EL (cell line): ENCODE measurements at regions not wholly inside any gene's neighbourhood (a gene's known extent, or its start where the extent isn't known, plus 50 kb on each side); places are given as distances from the start of the nearest gene placed in this dataset.

Experiments used
- DNase-seq: peaks from one replicate; pipeline ENCODE4 v3.0.0-alpha.2; 2016

DNA sequence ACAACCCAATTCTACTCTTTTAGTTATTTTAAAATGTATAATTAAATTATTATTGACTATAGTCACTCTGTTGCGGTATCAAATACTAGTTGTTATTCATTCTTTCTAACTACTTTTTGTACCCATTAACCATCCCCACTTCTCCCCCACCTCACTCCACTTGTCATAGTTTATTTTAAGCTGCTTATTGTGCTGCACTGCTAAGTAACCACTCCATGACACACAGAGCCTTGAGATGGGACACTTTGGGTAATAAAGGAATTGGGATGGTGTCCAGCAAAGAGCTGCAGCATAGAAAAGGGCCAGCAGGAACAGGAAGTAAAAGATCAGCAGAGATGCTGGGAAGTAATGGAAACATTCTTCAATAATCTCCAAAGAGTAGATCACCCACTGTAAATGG, 123.0 kb downstream of the RPS29 start:
- no peak for DNase-seq

DNA sequence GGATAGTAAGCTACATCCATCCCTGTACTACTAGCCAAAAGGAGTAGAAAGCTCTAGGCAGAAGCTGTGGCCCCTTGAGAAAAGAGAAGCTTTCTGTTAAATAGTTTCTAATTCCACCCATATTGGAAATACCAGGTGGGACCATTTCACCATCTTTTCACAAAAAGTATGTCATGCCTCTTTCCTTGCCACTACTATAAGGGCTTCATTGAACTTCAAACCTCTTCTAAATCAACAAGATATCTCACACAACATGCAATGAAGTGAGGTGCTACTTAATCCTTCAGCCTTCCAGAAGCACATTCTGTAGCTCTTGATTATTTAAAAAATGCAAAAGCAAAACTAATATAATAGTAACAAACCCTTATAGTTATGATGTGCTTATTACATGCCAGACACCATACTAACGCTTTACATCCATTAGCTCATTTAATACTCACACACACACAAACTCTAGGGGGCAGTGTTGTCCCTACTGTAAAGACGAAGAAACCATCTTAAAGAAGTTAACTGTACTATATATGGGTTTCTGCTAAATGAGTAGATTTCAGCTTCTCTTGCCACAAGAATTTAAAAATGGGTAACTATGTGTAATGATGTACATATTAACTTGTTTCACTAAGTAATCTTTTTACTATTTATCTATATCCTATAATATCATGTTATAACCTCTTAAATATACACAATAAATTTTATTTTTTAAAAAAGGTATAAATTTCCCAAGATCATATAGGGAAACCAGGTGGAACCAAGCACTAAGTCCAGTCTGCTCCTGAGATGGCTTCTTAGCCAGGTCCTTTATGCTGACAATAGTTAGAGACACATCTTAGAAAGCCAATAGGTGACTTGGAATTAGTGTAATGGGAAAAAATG, 124.4 kb downstream of the RPS29 start:
- DNase-seq, result peak; percentile 71

DNA sequence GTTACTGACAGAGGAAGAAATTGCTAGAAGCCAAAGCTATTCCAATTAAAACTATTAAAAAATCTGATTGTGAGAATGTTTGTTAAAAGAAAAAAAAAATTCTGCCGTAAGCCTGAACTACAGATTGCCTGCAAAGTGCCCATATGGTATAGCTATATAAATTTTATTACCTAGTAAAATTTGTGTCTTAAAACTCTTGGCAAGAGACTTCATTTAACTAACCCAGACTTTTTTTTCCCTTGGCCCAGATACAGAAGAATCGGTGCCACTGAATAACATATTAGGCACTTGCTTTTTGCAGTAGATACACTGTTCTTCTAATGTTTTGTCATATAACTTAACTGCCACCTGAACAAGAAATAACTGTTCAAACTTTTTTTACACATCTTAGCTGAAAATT, 125.5 kb downstream of the RPS29 start:
- no peak for DNase-seq

DNA sequence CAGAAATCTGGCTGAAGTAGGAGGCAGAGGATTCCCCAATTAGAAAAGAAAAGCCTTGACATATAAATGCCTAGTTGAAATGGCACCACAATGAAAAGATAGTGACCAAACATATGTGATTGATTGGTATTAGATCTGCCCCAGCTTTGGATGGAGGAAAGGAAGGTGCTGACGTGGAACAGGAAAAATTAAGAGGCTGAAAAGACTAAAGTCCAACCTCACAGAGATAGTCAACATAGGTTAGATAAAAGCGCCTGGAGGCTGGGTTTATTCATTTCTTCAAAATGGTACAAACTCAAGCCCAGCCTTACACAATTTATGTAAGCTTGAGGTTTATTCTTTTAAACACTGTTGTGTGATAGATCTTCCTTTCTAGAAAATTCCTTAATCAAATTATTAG, 129.6 kb downstream of the RPS29 start:
- DNase-seq, result no peak

DNA sequence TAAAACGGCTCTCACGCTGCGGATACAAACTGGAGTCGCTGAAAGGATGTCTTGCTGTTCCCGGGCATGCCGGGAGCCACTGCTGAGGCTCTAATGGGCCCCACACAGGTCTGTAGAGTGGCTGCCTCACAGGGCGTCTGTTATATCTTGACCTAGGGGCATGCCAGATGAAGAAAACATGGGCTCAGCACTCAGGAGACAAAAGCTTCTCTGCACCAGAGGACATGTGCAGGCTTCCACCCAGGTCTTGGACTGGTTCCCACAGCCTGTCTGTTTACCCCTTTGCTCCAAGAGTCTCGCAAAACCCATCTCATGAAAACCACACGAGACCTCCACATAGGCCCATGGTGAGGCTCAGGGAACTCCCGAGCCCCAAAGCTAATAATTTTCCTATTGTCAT, 134.2 kb downstream of the RPS29 start:
- DNase-seq, result no peak

DNA sequence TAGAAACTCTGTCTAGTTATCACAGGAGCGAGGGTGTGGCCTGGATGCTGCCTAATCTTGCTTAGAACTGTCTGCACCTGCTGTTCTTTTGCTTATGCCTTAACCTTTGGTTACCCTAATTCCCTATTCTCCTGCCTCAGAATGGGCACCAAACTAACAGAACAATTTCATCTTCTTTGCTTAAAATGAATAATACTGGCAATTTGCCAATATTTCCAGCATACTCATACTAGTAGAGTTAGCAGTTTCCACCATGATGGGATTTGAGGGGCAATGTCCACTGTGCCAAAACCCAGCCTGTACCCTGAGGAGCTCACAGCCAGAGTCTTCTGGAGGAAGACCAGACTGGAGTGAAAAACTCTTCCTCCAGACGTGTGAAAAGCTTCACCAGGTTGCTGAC, 136.4 kb downstream of the RPS29 start:
- no peak for DNase-seq

DNA sequence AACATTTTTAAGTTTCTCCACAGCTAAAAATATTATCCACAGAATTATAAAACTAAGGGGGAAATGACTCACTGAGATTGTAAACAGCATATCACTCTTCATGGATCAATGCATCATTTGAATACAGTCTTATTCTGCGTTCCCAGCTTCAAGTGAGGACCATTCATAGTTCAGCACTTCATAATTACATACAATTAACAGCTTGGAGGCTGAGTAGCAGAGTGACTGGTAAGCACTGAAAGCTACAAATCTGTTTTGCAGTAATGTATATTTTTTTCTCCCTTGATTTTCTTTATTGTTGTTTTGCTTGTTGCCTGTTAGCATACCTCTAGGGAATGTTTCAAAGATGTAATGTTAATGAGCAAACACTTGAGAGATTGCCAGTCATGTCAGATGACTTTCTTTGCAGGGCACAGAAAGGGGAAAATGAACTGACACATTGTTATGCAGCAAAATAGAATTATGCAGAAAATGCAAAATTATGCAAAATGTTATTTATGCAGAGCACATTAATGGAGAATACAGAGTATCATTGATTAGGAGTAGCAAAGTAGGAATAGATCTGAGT, 138.6 kb downstream of the RPS29 start:
- DNase-seq, result no peak

DNA sequence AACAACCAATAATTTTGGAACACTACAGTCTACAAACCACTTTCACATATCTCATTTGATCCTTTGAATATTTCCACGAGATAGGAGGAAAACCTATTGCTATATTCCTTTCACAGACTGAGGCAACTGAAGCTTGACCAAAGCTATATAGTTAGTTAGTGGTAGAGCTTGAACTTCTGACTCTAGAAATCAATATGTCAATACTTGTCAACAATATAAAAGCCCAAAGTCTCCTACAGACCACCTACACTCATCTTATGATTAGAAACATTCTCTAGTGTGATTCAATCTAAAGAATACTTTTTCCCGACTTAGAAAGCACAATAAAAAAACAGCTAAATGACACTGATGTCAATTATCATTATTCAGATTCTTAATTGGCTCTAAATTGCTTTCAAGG, 139.4 kb downstream of the RPS29 start:
- DNase-seq, result no peak

DNA sequence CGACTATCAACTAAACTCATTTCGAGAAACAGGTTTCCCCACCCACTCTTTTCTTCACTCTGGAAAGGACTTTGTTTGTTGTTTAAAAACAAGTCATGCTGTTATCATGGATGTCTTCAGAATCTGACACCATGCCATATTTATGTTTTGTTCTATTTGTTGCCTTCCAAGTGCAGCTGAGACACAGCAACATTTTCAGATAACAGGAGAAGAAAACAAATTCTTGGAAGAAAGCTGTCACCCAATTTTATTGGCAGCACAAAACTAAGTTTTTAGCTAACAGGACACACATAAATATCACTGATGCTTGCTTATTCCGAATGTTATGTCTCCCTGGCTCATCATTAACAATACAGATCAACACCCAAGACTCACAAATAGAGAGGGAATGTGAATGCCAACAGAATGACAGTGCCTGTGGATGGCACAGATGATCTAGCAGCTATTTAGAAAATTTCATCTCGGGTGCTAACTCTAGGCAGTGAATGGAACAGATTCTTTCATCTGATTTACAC, 147.9 kb downstream of the RPS29 start:
- no peak for DNase-seq

DNA sequence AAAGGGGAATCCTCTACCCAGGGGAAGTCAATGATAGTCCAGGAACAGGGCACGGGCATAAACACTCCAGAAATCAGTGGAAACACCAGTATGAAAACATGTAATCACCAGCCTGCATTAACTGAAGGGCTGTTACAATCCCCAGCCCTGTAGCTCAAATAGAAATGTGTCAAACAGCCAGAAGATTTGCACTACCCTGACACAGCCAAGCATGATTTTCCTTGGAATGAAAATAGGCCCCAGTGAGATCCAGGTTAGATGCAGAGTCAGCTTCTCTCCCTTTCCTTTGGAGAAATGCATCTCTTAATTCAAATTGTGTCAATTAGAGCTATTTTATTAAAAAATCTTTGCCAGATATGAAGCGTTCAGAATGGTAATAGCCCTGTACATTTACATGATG, 158.1 kb downstream of the RPS29 start:
- no peak for DNase-seq

DNA sequence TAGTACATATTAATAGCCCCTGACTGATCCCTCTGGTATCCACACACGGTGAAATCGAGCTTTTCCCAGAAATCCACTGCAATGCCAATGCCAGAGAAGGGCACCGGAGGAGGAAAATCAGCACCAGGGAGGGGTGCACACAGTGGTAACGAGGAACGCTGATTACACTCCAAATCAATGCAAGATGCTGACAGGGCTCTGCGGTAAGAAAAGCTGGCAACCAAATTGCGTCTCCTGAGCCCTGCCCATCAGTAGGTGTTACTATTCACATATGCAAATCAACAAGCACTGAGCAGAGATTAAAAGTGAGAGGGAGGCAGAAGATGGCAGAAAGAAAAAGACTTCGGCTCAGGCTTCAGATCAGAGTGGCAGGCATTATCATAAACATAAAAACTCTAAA, 159.1 kb downstream of the RPS29 start:
- DNase-seq, result no peak

DNA sequence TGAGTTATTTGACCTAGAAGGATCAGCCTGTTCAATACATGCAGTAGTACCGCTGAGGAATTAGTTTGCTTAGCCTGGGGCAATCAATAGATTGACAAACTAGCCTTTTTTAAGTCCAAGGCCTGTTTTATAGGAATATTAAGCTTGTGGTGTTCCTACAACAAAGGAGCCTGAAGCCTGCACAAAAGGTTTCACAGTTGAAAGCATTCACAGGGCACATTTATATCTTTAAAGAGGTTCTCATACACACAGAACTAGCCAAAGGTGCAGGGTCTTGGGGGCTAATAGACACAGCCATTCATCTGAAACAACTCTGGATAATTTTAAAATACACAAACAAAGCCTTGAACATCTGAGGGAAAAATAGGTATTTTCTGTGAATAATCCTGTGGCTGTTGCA, 160.3 kb downstream of the RPS29 start:
- DNase-seq, result no peak

DNA sequence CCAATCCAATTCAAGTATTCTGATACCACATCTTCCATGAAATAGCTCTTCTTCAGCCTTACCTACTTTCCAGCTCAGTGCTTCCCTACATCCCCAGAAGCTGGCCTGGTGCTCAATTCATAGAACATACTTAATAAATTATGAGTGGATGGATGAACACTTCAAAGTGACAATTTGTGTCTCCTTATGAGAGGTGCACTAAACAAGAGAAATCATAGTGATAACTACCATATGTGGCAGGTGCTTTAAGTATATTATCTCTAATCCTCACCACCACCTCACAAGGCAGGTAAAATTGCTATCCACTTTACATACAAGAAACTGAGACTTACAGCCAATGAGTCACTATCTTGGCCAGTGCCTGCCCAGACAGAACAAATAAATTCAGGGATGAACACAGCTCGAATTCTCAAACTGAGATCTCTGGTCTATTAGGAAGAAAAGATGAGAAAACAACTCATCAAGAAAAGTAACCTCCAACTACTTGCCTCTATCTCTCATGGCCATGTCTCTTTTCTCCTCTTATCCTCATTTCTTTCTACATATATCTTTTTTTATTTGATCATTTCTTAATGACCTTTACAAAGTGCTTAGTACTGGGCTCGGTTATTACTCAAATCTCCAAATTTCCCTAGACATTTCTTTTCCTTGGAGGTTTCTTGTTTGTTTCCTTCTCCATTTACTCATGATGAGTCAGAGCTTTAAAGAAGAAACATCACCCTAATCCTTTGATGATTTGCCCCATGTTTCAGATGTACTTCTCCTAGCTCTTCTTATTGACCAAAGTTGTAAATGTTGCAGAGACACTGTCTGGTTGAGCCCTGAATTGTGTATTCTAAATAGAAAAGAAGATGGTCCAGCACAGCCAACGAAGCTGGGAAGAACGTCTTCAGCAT, 161.5 kb downstream of the RPS29 start:
- no peak for DNase-seq

DNA sequence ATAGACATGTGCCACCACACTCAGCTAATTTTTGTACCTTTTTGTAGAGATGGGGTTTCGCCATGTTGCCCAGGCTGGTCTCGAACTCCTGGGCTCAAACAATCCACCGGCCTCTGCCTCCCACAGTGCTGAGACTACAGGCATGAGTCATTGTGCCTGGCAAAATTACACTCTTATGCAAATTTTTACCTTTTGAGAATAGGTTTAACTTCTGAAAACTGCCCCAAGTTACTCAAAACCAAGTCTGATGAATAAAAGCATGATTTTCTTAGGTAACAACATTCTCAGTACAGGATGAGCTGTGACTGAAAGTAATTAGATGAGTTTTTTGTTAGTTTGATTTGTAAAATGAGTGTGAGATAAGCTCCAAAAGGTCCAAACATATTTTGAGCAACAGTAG, 166.0 kb downstream of the RPS29 start:
- DNase-seq, result no peak

DNA sequence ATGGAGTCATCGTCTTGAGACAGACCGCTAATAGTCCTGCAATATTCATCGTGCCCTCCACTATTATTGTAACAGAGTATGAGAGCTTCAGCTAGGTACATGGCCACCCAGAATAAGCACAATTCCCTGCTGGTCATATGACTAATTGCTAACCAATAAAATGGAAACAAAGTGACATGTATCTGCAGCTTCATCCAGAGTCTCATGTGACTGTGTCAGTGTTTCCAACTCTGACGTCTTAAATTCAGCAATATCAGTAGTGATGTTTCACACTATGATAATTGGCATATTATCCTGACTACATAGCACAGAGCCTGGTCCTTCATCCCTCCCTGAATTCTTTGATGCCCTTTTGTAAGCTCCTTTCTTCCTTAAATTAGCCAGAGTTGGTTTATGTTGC, 167.4 kb downstream of the RPS29 start:
- no peak for DNase-seq

DNA sequence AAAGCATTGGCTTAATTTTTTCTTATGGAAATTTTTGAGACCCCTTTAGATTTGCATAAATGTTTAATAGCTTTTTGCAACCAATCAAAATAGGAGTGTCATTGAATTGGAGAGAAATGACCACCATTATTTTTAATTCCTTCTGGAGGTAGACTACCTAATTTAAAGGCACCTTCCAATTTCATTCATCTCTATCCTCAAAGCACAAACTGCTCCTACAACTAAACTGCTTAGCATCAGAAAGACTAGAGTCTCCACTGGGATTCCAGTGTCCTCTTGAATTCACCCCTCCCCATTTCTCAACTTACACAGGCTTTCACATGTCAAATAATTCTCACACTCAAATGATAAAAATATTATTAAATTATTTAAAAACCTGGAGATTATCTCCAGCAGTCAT, 168.4 kb downstream of the RPS29 start:
- DNase-seq, result no peak

DNA sequence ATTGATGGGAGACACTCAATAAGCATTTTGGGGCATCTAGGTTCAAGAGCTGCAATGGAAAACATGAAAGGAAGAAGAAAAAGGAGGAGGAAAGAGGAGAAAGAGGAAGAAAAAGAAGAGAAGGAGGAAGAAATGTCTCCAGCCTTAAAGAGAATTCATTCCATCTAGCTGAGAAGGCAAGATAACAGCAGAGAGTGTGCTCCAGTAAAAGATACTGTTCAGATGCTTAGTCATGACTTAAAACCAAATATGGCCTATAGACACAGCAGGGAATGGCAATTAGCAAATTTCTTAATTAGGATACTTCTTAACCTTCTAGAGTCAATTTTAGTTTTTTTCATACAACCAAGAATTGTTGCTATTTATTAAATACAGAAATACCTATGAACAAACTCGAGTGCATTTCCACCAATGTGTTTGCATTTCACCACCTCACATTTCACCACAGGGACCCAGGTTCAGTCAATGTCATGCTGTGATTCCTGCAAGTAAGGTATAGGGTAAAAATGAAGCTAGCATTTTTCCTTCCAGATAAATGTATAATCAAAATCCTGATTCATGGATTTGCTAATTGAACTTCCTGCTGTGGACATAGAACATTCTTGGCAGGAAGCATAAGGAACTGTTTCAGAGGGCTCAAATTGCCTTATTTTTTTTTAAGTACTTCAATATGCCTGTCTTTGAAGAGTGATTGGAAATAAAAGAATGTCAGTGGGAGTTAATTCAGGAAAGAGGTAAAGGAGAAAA, 177.8 kb downstream of the RPS29 start:
- no peak for DNase-seq

DNA sequence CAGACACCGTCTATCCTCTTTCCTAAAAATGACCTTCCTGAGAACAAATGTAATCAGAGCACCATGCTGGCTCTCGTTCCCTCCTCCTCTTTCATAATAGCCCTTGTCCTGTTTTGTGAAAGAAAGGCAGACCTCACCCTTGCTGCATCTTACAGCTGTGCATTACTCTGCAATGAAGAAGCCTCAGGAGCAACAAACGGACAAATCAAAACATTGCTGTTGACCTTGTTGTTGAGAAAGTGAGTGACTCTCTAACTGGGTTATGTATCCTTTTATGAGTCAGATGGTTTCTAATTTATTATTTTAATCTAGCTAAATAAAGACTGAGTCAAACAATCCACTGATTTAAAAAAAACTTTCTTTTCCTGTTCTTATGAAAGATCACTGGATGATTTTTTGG, 180.9 kb downstream of the RPS29 start:
- DNase-seq, result peak; percentile 5

DNA sequence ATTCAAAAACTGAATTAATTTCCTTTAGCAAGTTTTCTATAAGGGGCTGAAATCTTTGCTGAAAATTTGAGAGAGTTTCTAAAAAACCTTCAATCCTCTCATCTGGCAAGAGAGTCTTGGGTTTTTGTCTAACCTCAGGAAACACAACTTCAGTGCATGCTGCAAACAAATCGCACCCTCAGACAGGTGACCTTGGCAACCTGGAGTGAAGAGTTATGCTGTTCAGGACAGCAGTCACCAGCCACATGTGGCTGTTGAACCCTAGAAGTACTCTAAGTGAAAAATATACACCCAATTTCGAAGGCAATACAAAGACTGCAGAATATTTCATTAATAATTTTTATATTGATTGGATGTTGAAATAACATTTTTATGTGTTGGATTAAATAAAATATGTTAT, 184.8 kb downstream of the RPS29 start:
- DNase-seq, result no peak

DNA sequence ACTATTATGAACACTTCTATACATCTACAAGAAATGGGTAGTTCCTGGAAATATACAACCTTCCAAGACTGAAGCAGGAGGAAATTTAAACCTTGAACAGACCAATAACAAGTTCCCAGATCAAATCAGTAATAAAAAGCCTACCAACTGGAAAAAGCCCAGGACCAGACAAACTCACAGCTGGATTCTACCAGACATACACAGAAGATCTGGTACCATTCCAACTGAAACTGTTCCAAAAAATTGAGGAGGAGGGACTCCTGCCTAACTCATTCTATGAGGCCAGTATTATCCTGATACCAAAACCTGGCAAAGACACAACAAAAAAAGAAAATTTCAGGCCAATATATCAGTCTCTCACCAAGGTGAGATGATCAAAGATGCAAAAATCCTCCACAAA, 189.4 kb downstream of the RPS29 start:
- no peak for DNase-seq

DNA sequence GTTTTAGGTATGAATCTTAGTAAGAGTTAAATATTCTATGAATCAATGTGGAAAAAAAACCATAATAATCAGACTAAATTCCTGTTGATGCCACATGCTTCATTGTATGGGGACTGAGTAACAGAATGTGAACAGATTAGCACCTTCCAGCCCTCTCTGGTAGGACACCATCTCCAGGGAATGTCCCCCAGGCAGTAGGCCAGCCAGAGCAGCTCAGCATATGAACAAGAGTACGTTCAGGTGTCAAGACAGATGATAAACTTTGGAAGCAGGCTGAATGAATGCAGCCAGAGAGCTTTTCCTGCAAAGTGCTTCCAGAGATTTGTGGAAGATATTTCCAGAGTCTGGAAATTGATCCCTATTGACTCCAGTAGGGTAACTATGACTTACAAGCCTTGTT, 204.4 kb downstream of the RPS29 start:
- no peak for DNase-seq

DNA sequence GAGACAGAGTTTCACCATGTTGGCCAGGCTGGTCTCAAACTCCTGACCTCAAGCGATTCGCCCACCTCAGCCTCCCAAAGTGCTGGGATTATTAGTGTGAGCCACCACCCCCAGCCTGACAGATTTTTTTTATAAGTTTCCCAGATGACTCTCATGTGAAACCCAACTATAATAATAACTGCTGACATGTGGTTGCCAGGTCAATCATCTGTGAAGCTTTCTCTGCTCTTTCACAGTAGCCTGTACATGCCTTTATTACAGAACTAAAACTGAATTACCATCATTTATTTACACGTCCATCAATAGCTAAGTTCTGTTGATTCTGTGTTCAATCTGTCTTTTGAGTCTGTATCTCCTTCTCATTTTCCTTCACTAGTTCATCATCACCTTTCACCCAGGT, 218.5 kb downstream of the RPS29 start:
- no peak for DNase-seq

DNA sequence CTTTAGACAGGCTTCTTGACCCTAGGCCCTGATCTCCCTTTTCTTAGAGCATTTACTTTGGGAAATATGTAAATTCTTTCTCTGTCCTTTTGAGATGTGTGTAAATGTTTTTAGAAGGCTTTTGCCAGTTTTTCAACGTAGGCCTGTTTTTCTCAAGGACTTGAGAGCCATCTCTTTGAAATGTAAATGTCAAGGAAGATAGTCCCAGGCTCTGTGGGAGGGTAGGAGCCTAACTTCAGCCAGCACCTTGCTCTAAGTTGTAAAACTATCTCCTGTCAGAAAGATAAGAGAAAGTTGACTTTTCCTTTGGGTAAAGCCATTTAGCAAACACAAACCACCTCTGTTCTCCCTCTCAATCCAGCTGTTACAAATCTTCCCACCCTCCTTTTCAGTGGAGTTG, 219.8 kb downstream of the RPS29 start:
- no peak for DNase-seq
